Suprapubic skin (tissue), 4 donors: ENCODE measurements at regions not wholly inside any gene's neighbourhood (a gene's known extent, or its start where the extent isn't known, plus 50 kb on each side); places are given as distances from the start of the nearest gene placed in this dataset.

Experiments
- DNase-seq, 2 donors: peaks; one replicate each; pipeline ENCODE4 v3.0.0-alpha.2; 2019; ENCODE audit warnings: low spot score in 2 of 2
- H3K27ac ChIP-seq: fragments of 200-600 bp; sonication (generic); one replicate; pipeline ENCODE4 v1.5.1; 2019
- H3K27me3 ChIP-seq: fragments of 200-600 bp; sonication (generic); one replicate; pipeline ENCODE4 v1.5.1; 2019
- H3K36me3 ChIP-seq: fragments of 200-600 bp; sonication (generic); one replicate; pipeline ENCODE4 v1.5.1; 2019
- H3K4me1 ChIP-seq: fragments of 200-600 bp; sonication (generic); one replicate; pipeline ENCODE4 v1.5.1; 2019
- H3K4me3 ChIP-seq: fragments of 200-600 bp; sonication (generic); one replicate; pipeline ENCODE4 v1.5.1; 2019; ENCODE audit warnings: mild to moderate bottlenecking
- H3K9me3 ChIP-seq: fragments of 200-600 bp; sonication (generic); one replicate; pipeline ENCODE4 v1.5.1; 2019
- EP300 ChIP-seq: sonication (generic); formaldehyde crosslinking; IDR thresholded peaks from one replicate; pipeline ENCODE4 v1.6.1; 2017; ENCODE audit warnings: antibody characterized with exemption
- POLR2A ChIP-seq, 2 donors: fragments of 450-650 bp; IDR thresholded peaks; one replicate each; pipeline ENCODE4 v1.6.1; 2017; ENCODE audit warnings: antibody characterized with exemption in 2 of 2, mild to moderate bottlenecking in 2 of 2, moderate library complexity in 2 of 2
- POLR2AphosphoS5 ChIP-seq, 3 donors: sonication (generic); formaldehyde crosslinking; IDR thresholded peaks; one replicate each; pipeline ENCODE4 v1.6.1; 2017; ENCODE audit warnings: antibody characterized with exemption in 3 of 3
- WGBS: methylation state at CpG from one replicate; pipeline ENCODE4 v1.1.5; 2018; 5-methylcytosine and 5-hydroxymethylcytosine counted together
- TF ChIP-seq, protein P1 (sequence below), 2 donors: fragments of 200-600 bp in 1 of 2; fragments of 450-650 bp in 1 of 2; sonication (generic) in 1 of 2; IDR thresholded peaks; one replicate each; pipeline ENCODE4 v1.5.1; 2016 to 2019; ENCODE audit warnings: antibody characterized with exemption in 2 of 2, mild to moderate bottlenecking in 1 of 2, moderate library complexity in 1 of 2

DNA sequence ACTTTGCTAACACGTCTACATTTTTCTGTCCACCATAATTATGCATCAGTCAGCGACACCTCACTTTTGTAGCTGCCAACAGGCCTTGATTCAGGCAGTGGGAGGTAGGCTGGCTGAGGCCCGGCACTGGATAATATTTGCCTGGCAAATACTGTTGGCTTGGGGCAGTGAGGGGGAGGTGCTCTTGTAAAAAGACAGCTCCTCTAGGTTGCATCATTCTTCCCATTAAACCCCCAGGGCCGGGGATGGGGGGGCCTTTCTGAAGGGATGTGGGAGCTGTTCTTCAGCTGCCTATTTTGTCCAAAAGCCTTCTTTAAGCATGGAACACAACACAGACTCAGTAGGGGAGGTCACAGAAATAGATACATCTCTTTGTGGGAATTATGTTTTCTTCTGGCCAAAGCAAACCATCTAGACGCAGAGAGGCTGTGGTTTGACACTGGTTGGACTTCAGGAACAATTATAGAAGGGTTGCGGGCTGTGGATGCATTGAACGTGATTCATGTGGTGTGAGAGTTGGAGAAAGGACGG is 338.3 kb upstream of the NT5E start:
- Histone ChIP-seq H3K4me3 (no peak overlapping the region), H3K36me3 (no peaks in the 10 kb centered on the region), H3K27ac (no peak overlapping the region), H3K27me3 (no peaks in the 10 kb centered on the region), H3K9me3 (no peaks in the 10 kb centered on the region), H3K4me1 (no peaks in the 10 kb centered on the region)
- no peak for TF ChIP-seq EP300
- TF ChIP-seq, protein P1, sequence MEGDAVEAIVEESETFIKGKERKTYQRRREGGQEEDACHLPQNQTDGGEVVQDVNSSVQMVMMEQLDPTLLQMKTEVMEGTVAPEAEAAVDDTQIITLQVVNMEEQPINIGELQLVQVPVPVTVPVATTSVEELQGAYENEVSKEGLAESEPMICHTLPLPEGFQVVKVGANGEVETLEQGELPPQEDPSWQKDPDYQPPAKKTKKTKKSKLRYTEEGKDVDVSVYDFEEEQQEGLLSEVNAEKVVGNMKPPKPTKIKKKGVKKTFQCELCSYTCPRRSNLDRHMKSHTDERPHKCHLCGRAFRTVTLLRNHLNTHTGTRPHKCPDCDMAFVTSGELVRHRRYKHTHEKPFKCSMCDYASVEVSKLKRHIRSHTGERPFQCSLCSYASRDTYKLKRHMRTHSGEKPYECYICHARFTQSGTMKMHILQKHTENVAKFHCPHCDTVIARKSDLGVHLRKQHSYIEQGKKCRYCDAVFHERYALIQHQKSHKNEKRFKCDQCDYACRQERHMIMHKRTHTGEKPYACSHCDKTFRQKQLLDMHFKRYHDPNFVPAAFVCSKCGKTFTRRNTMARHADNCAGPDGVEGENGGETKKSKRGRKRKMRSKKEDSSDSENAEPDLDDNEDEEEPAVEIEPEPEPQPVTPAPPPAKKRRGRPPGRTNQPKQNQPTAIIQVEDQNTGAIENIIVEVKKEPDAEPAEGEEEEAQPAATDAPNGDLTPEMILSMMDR (IDR thresholded peaks at IDR 0.05) = no peak
- TF ChIP-seq POLR2A (IDR thresholded peaks at IDR 0.05) = no peak
- no peak for TF ChIP-seq POLR2AphosphoS5 (IDR thresholded peaks at IDR 0.05)
- DNase-seq = no peak
- WGBS = 67% methylated on average over 8 of the region's 8 CpGs

GRCh38 chr6:85110943-85111342 is 338.9 kb upstream of the NT5E start:
- TF ChIP-seq EP300 (no peak), POLR2AphosphoS5 (IDR thresholded peaks at IDR 0.05) (no peak)
- TF ChIP-seq, protein P1 (IDR thresholded peaks at IDR 0.05) = no peak
- no peak for DNase-seq
- Histone ChIP-seq H3K36me3 (no peaks in the 10 kb centered on the region), H3K4me1 (no peaks in the 10 kb centered on the region), H3K4me3 (no peak overlapping the region), H3K27me3 (no peaks in the 10 kb centered on the region), H3K27ac (no peak overlapping the region), H3K9me3 (no peaks in the 10 kb centered on the region)
- 65% methylated on average over 2 of the region's 2 CpGs for WGBS

DNA sequence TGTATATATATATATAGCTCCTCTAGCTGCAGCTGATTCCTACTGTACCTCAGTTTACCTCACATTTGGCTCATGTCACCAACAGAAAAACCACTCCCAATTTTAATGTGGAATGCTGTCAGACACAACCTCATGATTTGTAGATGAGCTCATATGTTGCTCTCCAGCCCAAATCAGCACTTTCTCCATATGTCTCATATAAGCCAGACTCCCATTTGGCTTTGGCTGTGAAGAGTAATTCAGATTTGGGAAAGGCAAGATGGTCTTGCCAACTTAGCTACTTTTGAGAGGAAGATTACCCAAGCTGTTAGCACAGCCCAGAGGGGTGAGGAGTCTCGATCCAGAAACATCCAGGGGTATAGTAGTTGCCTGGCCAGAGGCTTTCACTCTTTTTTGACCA is 342.2 kb upstream of the NT5E start:
- WGBS = 83% methylated on average over 1 of the region's 1 CpG
- DNase-seq = no peak
- TF ChIP-seq POLR2A (IDR thresholded peaks at IDR 0.05) (no peak), EP300 (no peak), POLR2AphosphoS5 (IDR thresholded peaks at IDR 0.05) (no peak)
- TF ChIP-seq, protein P1 (IDR thresholded peaks at IDR 0.05) = no peak

DNA sequence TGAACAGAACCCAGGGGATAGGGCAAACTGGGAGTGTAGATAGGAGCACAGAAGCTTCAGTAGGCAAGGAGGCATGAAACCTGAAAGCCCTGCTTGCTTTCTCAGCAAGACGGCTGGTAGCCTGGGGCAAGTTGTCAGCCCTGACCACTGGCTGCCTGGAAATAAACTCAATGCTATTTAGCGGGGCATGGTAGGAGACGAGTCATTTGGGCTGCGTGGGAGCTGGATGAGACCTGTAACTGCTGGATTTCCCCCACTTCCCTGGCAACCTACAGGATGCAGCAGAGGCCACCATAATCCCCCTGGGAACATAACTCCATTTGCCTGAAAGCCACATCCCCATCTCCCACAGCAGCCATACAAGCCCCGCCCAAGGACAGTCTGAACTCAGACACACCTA is 332.6 kb upstream of the TBX18 start:
- Histone ChIP-seq H3K27me3 (no peaks in the 10 kb centered on the region), H3K4me1 (no peaks in the 10 kb centered on the region), H3K36me3 (no peaks in the 10 kb centered on the region), H3K9me3 (peaks cover 18% of the 10 kb centered on the region), H3K27ac (no peak overlapping the region), H3K4me3 (no peak overlapping the region)
- WGBS = 65% methylated on average over 2 of the region's 5 CpGs
- DNase-seq = no peak
- TF ChIP-seq, protein P1 (IDR thresholded peaks at IDR 0.05) = no peak
- TF ChIP-seq EP300 (no peak), POLR2A (IDR thresholded peaks at IDR 0.05) (no peak), POLR2AphosphoS5 (IDR thresholded peaks at IDR 0.05) (no peak)

More for the DNA sequence above, 342.2 kb upstream of the NT5E start:
- Histone ChIP-seq H3K27me3 (no peaks in the 10 kb centered on the region), H3K36me3 (no peaks in the 10 kb centered on the region), H3K9me3 (no peaks in the 10 kb centered on the region), H3K4me1 (no peaks in the 10 kb centered on the region), H3K27ac (no peak overlapping the region), H3K4me3 (no peak overlapping the region)

GRCh38 chr6:85092226-85092625 is 327.8 kb upstream of the TBX18 start:
- Histone ChIP-seq H3K4me1 (no peaks in the 10 kb centered on the region), H3K27me3 (no peaks in the 10 kb centered on the region), H3K27ac (no peak overlapping the region), H3K4me3 (no peak overlapping the region), H3K9me3 (no peaks in the 10 kb centered on the region), H3K36me3 (no peaks in the 10 kb centered on the region)
- TF ChIP-seq POLR2AphosphoS5 (IDR thresholded peaks at IDR 0.05) (no peak), EP300 (no peak), POLR2A (IDR thresholded peaks at IDR 0.05) (no peak)
- TF ChIP-seq, protein P1 (IDR thresholded peaks at IDR 0.05) = no peak
- WGBS = 64% methylated on average over 1 of the region's 1 CpG
- DNase-seq = no peak
